Stimulated activated CD4-positive, alpha-beta T cell treated with anti-CD3 and anti-CD28 coated beads, Interleukin-2, amount 100 ng/mL, for 48 hours (primary cell): ENCODE measurements at regions not wholly inside any gene's neighbourhood (a gene's known extent, or its start where the extent isn't known, plus 50 kb on each side); places are given as distances from the start of the nearest gene placed in this dataset.

ENCODE experiments used
- DNase-seq, 2 donors: peaks; one replicate each; pipeline ENCODE4 v3.0.0-alpha.2; 2020

DNA sequence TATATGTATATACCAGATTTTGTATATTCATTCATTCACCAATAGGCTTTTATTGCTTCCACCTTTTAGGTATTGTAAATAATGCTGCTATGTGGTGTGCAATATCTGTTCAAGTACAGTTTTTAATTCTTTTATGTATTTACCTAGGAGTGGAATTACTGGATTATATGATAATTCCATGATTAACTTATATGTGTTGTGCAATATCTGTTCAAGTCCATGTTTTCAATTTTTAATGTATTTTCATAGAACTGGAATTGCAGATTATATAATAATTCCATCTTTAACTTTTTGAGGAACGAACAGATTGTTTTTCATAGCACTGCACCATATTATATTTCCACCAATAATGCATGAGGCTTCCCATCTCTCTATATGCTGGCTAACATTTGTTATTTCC is 50.6 kb upstream of the L3MBTL4 start:
- DNase-seq: no peak

GRCh38 chr18:6476190-6476589 is 61.5 kb upstream of the L3MBTL4 start:
- no peak for DNase-seq

- no peak for DNase-seq
These were observed 62.2 kb upstream of the L3MBTL4 start for GRCh38 chr18:6476880-6477279.

- no peak for DNase-seq
These were observed 63.4 kb upstream of the L3MBTL4 start for GRCh38 chr18:6478121-6478520.

DNA sequence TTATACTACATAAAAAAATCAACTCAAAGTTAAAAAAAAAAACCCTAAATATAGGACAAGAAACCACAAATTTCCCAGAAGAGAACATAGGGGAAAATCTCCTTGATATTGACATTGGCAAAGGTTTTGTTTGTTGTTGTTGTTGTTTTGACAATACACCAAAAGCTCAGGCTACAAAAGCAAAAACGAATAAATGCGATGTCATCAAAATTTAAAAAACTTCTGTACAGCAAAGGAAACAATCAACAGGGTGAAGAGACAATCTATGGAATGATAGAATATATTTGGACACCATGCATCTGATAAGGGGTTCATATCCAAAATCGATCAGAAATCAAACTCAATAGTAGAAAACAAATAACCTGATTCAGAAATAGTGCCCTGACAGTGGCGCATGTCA is 65.0 kb upstream of the L3MBTL4 start:
- DNase-seq: no peak

GRCh38 chr18:6482198-6482977 is 67.7 kb upstream of the L3MBTL4 start:
- DNase-seq: no peak

DNA sequence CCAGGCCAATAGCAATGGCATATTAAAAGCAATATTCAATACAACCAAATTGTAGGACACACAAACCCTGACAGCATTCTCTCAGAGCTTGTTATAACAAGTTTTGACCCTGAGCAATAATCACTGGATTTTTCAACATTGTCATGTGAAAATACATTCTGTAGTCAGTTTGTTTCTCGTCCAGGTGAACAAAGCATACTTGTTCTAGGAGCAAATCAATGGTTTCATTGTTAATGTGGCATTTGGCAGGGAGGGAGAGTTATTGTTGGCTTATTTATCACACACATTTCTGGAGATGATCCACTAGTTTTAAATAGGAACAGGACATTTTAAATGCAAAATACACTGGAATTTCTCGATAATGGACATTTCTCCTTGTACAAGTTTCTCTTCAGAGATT is 69.9 kb upstream of the L3MBTL4 start:
- DNase-seq: no peak

DNA sequence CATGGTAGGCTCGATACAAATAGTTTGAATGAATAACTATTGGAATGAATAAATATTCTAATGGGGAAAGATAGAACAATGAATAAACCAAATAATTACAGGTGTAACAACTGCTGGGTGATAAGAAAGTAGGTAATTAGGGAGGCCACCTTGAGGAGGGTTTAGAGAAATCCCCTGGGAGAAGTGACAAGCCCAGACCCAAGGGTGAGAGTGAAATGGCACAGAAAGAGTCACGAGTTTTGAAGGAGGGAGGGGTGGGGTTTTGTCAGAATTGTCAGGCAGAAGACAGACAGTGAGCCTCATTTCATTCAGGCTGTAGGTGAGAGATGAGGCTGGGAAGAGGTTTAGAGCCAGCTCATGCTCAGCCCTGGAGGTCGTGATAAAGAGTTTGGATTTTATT is 71.6 kb upstream of the L3MBTL4 start:
- no peak for DNase-seq

- no peak for DNase-seq
These were observed 72.2 kb upstream of the L3MBTL4 start for GRCh38 chr18:6486764-6487426.

DNA sequence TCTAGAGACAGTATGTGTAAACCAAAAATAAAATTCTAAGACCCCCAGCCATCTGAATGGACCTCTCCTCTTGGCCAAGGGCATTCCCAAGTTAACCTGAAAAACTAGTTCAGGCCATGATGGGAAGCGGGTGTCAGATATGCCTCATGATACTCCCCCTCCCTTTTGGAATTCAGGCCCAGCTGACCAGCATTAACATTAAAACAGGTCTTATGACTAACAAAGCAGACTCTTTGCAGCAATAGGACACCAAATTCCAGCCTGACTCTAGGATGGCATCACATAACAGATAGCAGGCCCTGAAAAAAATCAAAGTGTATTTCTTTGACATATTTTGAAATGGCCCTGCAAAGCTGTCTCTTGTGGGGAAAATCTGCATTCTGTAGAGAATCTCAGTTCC is 73.3 kb upstream of the L3MBTL4 start:
- no peak for DNase-seq

DNA sequence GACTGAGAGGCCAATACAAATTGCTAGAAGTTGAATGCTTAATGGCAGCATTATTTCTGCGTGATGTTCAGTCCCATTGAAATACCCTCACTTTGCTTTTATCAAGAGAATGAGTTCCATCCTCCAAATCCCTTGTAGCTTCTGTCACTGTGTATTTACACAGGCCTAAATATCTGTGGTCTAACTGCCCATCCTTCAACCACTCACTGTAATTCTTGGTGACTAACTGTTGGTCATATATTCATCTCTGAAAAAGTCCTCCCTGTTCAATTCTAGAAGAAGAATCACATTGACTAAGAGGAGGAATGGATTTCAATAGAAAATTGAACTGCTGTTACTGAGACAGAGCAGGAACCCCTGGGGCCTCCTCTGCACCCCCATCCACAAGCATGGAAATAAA is 74.2 kb upstream of the L3MBTL4 start:
- DNase-seq: no peak

GRCh38 chr18:6489977-6490376 is 75.3 kb upstream of the L3MBTL4 start:
- DNase-seq: no peak

GRCh38 chr18:6493194-6493593 is 78.5 kb upstream of the L3MBTL4 start:
- DNase-seq: no peak

GRCh38 chr18:6495536-6495935 is 80.8 kb upstream of the L3MBTL4 start:
- no peak for DNase-seq

DNA sequence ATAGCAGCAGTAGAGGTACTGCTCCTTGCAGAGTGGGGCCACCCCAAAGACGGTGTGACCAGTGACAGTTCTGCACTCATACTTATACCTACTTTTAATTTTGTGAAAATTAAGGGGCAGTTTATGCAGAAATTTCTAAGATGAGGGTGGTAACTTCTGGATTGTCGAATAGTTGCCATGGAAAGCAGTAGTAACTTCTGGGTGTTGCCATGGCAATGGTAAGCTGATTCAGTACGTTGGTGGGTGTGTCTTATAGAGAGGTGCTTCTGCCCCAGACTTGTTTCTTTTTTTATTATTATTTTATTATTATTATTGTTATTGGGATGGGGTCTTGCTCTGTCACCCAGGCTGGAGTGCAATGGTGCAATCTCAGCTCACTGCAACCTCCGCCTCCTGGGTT is 82.8 kb upstream of the L3MBTL4 start:
- DNase-seq: no peak

DNA sequence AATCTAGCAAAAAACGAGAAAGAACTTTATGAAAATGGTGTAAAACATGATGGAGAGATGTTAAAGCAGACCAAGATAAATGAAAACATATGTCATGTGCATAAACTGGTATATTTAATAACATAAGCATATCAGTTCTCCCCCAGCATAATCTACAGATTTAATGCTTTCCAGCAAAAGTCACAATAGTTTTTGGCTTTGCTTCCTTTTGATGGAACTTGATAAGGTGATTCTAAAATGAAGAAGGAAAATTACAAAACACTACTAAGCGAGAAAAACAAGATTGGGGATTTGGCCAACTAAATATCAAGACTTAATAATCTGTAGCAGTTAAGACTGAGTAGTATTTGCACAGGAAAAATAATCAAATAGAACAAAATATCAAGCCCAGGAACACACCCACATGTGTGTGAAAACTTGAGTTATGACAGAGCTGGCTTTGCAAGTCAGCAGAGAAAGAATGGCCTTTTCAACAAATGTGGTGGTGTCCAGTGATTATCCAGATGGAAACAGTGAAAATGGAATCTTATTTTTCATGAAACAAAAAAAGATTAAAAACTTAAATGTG is 83.7 kb upstream of the L3MBTL4 start:
- DNase-seq: no peak

GRCh38 chr18:6504605-6505497 is 90.1 kb upstream of the L3MBTL4 start:
- no peak for DNase-seq

DNA sequence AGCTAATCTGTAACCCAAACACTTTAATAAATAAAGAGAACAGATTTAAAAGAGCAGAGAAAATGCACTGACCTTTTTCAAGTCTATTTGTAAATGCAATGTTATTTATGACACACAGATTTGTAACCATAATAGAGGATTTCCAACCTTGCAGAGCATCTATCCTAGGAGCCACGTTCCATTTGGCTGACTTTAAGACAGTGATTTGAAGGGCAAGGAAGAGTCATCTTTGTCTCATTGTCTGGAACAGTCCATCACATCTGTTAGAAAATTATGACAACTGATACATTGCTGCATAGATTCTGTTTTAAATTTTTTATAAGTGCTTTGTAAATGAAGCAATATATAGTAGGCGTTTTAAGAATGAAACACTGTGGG is 90.8 kb upstream of the L3MBTL4 start:
- DNase-seq: no peak

GRCh38 chr18:6509417-6509816 is 94.7 kb upstream of the L3MBTL4 start:
- no peak for DNase-seq

DNA sequence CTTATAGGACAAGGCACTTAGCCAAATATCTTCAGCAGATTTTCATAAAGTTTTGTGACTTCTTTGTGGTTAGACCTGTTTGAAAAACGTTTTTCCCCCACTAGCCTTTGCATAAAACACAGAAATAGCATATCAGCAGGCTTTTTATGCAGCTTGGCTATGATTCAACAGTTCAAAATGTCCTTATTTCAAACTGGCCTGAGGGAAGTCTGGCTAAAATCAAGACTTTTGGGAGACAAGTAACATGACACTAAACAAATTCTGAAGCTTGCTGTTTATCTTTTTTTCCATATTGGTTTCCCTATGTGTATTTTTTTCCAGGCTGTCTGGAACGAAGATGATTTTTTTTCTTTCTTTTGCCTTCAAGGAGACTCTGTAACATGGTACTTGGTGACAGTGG is 95.1 kb upstream of the L3MBTL4 start:
- DNase-seq: no peak

DNA sequence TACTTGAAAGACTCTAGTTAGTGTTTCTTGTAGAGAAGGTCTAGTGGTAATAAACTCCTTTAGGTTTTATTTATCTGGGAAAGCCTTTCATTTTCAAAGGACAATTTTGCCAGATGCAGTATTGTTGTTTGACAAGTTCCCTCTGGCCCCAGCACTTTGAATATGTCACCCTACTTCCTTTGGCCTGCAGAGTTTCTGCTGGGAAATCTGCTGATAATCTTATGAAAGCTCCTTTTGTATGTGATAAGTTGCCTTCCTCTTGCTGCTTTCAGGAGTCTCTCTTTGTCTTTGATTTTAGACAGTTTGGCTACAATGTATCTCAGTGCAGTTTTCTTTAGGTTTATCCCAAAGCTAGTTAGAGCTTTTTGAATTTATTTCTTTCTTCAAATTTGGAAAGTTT is 106.2 kb upstream of the L3MBTL4 start:
- DNase-seq: no peak

DNA sequence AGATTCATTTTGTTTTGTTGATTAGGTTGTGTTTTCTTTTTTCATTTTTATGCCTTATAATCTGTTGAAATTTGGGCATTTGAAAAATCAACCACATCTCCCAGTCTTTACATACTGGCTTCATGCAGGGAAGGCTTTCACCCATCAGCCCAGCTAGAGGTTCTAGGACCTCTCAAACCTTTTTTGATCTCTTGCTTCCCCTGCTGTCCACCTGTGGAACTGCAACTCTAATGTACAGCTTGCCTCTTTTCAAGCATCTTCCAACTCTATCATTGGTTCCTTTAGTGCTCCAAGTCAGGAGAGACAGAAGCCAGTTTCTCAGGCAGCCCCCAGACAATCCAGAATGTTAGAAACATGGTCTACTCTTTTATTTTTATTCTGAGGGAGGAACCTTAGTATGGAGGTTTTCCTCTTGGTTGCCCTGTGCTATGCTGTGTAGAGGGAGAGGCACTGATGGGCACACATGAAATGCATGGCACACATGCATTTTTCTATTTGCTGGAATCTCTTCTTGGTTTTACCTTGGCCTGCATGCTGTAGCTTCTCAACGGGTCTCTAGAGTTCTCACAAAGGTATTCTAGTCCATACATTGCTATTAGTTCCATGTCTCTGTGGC is 107.2 kb upstream of the L3MBTL4 start:
- DNase-seq: peak; percentile 0 to 2

GRCh38 chr18:6525604-6526003 is 110.9 kb upstream of the L3MBTL4 start:
- no peak for DNase-seq
